ENCODE measurements at regions not wholly inside any gene's neighbourhood (a gene's known extent, or its start where the extent isn't known, plus 50 kb on each side); places are given as distances from the start of the nearest gene placed in this dataset.

DNA sequence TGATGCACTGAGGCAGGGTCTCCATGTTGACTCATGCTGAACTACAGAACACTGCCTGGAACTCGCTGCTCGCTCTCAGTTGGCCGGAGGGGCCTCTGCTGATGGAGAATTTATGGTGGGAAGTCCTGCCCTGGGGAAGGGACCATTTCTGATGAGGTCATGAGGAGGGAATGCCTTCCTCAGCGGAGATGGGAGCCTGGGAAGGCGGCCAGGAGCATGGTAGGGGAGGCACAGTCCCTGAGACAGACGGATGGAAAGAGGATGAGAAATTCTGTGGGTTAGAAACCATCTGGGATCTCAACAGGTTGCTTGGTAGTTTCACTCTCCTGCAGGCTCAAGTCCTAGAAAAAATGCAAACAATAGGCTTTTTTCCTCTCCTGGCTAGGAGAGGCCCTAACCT lies 56.8 kb upstream of the TPM1 start:
- DNase-seq (ENCODE audit: low spot score) = no peak

DNA sequence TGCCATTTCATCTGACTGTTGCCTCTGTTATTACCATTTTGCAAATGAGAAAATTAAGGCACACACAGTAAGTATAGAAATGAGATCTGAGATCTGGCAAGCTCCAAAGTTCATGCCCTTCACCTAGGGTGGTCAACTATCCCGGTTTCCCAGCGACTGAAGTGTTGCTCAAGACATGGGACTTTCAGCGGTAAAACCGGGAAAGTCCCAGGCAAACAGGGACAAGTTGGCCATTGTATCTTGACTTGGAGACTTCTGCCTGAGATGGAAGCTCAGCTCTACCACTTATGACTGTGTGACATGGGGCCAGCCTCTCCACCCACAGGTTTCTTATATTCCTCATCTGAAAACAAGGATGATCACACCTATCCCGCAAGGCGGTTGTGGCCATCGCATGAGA lies 55.6 kb upstream of the TPM1 start:
- no peak for DNase-seq (ENCODE audit: low spot score)

DNA sequence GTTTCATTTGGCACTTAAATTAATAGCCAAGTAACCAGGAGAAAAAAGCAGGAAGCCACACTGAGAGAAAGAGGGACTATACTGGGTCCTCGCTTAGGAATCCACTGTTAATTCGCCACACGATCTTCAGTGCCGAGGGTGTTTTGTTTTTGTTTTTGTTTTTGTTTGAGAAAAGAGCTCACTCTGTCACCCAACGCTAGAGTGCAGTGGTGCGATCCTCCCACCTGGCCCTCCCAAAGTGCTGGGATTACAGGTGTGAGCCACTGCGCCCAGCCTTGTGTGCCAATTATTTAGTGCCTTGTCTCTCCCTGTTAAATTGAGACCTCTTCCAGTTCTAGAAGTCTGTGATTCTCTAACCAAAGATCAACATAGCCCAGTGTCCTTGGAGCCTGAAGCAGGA lies 53.8 kb upstream of the TPM1 start:
- no peak for DNase-seq (ENCODE audit: low spot score)

DNA sequence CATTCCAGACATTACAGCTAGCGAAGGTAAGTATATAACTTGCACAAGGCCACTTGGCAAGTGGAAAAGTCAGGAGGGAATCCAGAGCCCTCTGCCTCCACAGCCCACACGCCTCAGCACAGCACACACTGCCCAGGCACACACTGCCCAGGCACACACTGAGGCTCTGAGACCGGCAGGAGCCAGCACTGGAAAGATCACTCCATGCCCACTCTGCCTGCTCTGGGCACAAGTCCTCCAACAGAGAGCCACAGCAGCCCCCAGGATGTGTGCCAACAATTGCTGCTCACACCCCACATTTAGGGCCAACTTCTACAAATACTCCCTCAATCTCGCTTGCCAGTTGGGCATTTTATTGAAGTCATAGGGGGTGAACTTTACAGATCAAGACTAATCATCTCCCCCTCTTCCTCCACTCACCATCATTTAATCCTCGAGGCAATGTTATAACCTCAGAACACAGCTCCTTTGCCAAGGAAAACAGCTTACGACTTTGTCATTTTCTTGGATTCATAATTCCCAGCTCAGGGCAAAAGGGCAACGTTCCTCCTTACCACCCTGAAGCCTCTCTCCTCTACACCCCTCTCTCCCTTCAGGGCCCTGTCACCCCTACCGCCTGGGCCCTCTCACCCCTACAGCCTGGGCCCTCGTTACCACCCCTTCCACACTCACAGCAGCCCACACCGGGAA lies 53.0 kb upstream of the TPM1 start:
- DNase-seq (ENCODE audit: low spot score) = no peak

DNA sequence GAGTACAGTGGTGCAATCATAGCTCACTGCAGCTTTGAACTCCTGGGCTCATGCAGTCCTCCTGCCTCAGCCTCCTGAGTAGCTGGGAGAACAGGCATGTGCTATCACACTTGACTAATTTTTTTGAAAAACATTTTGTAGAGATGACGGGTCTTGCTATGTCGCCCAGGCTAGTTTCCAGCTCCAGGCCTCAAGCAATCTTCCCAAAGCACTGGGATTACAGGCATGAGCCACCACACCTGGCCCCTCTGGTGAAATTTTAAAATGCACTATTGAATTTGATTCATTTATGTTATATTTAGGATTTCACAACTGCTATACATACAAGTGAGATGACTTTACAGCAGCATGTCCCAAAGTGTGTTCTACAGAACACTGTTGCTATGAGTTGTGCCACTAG lies 50.8 kb upstream of the TPM1 start:
- DNase-seq (ENCODE audit: low spot score) = no peak

DNA sequence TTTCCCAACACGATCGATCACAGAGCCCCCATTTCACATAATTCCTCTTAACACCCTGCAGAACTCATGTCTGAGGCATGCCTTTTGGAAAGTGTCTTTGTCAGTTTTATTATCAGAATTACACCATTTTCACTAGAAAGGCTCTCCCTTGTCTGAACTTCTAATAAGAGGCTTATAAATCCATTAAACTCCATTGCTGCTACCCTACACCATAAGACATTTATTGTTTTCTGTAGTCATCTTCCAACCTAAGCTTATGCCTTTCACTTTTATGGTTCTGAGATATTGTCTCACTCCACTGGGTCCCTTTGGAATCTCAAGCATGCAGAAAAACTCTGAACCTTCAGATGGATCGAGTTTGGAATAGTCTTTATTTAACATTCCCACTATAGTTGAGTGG lies 50.2 kb upstream of the TPM1 start:
- DNase-seq (ENCODE audit: low spot score) = no peak

Data from HuH-7.5 (cell line).